ENCODE measurements at regions not wholly inside any gene's neighbourhood (a gene's known extent, or its start where the extent isn't known, plus 50 kb on each side); places are given as distances from the start of the nearest gene placed in this dataset.

GRCh38 chr11:20303391-20303965 is 60.0 kb upstream of the HTATIP2 start:
- H3K36me3 Mint-ChIP-seq, result no peaks in the 10 kb centered on the region
- POLR2A ChIA-PET, result interaction anchor here (0.6 kb wide), 1 partner anchor 63 kb away, joined by 6 read pairs; no protein-coding TSS in a partner anchor
- ATAC-seq (no peak), DNase-seq (ENCODE audit: low spot score) (no peak)
- TF ChIP-seq OVOL2 (CRISPR knock-in tag; IDR thresholded peaks at IDR 0.05; ENCODE audit: borderline replicate concordance) (no peak), ZNF423 (CRISPR knock-in tag; IDR thresholded peaks at IDR 0.05) (no peak), ETV6 (CRISPR knock-in tag; IDR thresholded peaks at IDR 0.05) (no peak), ELF4 (CRISPR knock-in tag; IDR thresholded peaks at IDR 0.05; ENCODE audit: low read depth) (no peak), NFYB (CRISPR knock-in tag; conservative IDR thresholded peaks at IDR 0.05; ENCODE audit: low read depth) (no peak), ZNF138 (CRISPR knock-in tag; conservative IDR thresholded peaks at IDR 0.05) (no peak), GABPB1 (CRISPR knock-in tag; IDR thresholded peaks at IDR 0.05) (no peak), NFATC4 (CRISPR knock-in tag; IDR thresholded peaks at IDR 0.05) (no peak), ERG (CRISPR knock-in tag; IDR thresholded peaks at IDR 0.05) (no peak), MLX (CRISPR knock-in tag; IDR thresholded peaks at IDR 0.05) (no peak), PREB (CRISPR knock-in tag; IDR thresholded peaks at IDR 0.05; ENCODE audit: borderline replicate concordance) (no peak), ZNF121 (CRISPR knock-in tag; IDR thresholded peaks at IDR 0.05) (no peak), TEAD1 (CRISPR knock-in tag; IDR thresholded peaks at IDR 0.05) (no peak), NR3C1 (CRISPR knock-in tag; conservative IDR thresholded peaks at IDR 0.05; ENCODE audit: low read depth) (no peak), ZNF532 (CRISPR knock-in tag; IDR thresholded peaks at IDR 0.05; ENCODE audit: borderline replicate concordance) (no peak), MXD4 (CRISPR knock-in tag; IDR thresholded peaks at IDR 0.05; ENCODE audit: borderline replicate concordance) (no peak), PRRX2 (CRISPR knock-in tag; IDR thresholded peaks at IDR 0.05) (no peak)
- TF ChIP-seq, protein P1, sequence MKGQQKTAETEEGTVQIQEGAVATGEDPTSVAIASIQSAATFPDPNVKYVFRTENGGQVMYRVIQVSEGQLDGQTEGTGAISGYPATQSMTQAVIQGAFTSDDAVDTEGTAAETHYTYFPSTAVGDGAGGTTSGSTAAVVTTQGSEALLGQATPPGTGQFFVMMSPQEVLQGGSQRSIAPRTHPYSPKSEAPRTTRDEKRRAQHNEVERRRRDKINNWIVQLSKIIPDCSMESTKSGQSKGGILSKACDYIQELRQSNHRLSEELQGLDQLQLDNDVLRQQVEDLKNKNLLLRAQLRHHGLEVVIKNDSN (CRISPR knock-in tag; IDR thresholded peaks at IDR 0.05), result no peak
- no peak overlapping the region for H3K4me3 Mint-ChIP-seq
- H3K4me1 Mint-ChIP-seq, result peaks cover 7% of the 10 kb centered on the region
- H3K27ac Mint-ChIP-seq, result no peak overlapping the region; the same call in 1 of the 2 replicates
- H3K27me3 Mint-ChIP-seq (ENCODE audit: low read depth), result peaks cover 6% of the 10 kb centered on the region
- H3K9me3 Mint-ChIP-seq, result no peaks in the 10 kb centered on the region
- CTCF ChIA-PET, result interaction anchor here (1.6 kb wide), 1 partner anchor 171 kb away, joined by 4 read pairs; no protein-coding TSS in a partner anchor

DNA sequence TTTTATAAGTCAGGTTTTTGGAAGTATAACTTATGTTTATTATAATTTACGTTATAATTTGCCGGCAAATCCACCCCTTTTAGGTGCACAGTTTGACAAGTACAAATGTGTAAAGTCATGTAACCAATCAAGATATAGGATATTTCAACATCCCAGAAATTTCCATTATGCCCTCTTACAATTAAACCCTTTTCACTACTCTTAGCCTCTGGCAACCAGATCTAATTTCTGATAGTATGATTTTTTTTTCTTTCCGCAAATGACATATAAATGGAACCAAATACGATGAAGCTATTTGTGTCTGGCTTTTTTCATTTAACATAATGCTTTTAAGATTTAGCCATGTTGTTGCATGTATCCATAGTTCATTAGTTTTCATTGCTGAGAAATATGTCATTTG is 69.5 kb upstream of the HTATIP2 start:
- H3K27me3 Mint-ChIP-seq (ENCODE audit: low read depth), result no peaks in the 10 kb centered on the region
- ATAC-seq, result no peak
- ChIA-PET CTCF (no interaction called here), POLR2A (no interaction called here)
- no peak overlapping the region for H3K4me3 Mint-ChIP-seq
- H3K4me1 Mint-ChIP-seq, result no peaks in the 10 kb centered on the region
- H3K36me3 Mint-ChIP-seq, result no peaks in the 10 kb centered on the region
- no peak overlapping the region for H3K27ac Mint-ChIP-seq
- DNase-seq (ENCODE audit: low spot score), result no peak
- H3K9me3 Mint-ChIP-seq, result no peaks in the 10 kb centered on the region
- TF ChIP-seq JAZF1 (CRISPR knock-in tag; IDR thresholded peaks at IDR 0.05), result no peak
- TF ChIP-seq CREM (CRISPR knock-in tag; IDR thresholded peaks at IDR 0.05), result no peak
- no peak for TF ChIP-seq ZNF121 (CRISPR knock-in tag; IDR thresholded peaks at IDR 0.05)
- TF ChIP-seq MLX (CRISPR knock-in tag; IDR thresholded peaks at IDR 0.05), result no peak
- TF ChIP-seq, protein P2, sequence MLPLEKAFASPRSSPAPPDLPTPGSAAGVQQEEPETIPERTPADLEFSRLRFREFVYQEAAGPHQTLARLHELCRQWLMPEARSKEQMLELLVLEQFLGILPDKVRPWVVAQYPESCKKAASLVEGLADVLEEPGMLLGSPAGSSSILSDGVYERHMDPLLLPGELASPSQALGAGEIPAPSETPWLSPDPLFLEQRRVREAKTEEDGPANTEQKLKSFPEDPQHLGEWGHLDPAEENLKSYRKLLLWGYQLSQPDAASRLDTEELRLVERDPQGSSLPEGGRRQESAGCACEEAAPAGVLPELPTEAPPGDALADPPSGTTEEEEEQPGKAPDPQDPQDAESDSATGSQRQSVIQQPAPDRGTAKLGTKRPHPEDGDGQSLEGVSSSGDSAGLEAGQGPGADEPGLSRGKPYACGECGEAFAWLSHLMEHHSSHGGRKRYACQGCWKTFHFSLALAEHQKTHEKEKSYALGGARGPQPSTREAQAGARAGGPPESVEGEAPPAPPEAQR (CRISPR knock-in tag; IDR thresholded peaks at IDR 0.05), result no peak
- TF ChIP-seq ZNF532 (CRISPR knock-in tag; IDR thresholded peaks at IDR 0.05; ENCODE audit: borderline replicate concordance), result no peak

All from WTC11 (cell line).